ENCODE measurements at regions not wholly inside any gene's neighbourhood (a gene's known extent, or its start where the extent isn't known, plus 50 kb on each side); places are given as distances from the start of the nearest gene placed in this dataset.

DNA sequence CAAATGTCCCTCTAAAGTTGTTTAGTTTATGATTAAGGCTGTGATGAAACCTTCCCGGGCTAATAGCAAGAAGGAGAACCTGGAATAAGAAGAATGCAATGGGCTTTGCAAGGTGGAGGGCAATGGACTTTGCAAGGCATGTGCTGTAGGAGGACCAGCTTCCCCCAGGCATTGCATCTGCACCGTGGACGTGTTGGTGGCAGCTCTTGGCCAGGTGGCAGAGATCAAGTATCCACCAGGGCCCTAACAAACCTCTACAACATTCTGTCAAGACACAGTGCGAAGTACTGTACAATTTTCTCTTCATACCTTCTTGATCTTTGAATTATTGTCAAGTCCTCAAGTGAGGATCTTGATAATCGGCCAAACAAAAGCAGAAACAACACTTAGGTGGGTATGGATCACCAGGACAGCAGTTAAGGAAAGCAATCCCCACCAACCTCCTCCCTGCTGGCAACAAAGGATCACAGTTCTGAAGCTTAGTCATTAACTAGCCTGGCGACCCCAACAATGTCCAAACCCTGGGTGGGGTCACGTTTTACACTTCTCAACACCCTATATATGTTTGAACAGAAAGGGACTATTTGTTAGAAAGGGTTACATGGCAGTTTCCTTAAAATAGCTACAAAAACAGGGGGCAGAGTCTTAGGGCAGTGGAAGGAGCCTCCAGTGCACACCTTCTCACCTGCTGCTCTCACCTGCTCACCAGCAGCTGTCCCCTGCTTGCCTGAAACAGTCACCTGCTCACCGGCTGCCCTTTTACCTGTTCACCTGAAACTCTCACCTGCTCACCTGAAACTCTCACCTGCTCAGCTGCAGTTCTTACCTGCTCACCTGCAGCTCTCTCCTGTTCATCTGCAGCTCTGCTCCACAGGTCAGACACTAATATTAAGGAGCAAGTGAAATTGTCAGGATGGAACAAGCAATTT is 137.9 kb upstream of the LIPC start:
- TF ChIP-seq IKZF1 (conservative IDR thresholded peaks at IDR 0.05) (no peak), MTA3 (IDR thresholded peaks at IDR 0.05; ENCODE audit: borderline replicate concordance, low read length) (no peak), TBL1XR1 (IDR thresholded peaks at IDR 0.05; ENCODE audit: low read depth, low read length) (no peak), SIN3A (IDR thresholded peaks at IDR 0.05; ENCODE audit: low read depth, low read length) (no peak), JUND (IDR thresholded peaks at IDR 0.05; ENCODE audit: low read depth, low read length) (no peak), KDM1A (IDR thresholded peaks at IDR 0.05; ENCODE audit: borderline replicate concordance) (no peak), EZH2 (IDR thresholded peaks at IDR 0.05; ENCODE audit: borderline replicate concordance, control insufficient read depth, low read depth, low read length) (no peak), NRF1 (conservative IDR thresholded peaks at IDR 0.05; ENCODE audit: low read depth, low read length) (no peak), YY1 (IDR thresholded peaks at IDR 0.05; ENCODE audit: low read depth, low read length) (no peak)
- TF ChIP-seq, protein P1, sequence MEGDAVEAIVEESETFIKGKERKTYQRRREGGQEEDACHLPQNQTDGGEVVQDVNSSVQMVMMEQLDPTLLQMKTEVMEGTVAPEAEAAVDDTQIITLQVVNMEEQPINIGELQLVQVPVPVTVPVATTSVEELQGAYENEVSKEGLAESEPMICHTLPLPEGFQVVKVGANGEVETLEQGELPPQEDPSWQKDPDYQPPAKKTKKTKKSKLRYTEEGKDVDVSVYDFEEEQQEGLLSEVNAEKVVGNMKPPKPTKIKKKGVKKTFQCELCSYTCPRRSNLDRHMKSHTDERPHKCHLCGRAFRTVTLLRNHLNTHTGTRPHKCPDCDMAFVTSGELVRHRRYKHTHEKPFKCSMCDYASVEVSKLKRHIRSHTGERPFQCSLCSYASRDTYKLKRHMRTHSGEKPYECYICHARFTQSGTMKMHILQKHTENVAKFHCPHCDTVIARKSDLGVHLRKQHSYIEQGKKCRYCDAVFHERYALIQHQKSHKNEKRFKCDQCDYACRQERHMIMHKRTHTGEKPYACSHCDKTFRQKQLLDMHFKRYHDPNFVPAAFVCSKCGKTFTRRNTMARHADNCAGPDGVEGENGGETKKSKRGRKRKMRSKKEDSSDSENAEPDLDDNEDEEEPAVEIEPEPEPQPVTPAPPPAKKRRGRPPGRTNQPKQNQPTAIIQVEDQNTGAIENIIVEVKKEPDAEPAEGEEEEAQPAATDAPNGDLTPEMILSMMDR (IDR thresholded peaks at IDR 0.05 in 2 of 3, conservative IDR thresholded peaks at IDR 0.05 in 1 of 3; ENCODE audit: control insufficient read depth in 2 of 3, extremely low read depth in 1 of 3, insufficient read depth in 1 of 3, low read depth in 3 of 3, low read length in 3 of 3) = no peak
- TF ChIP-seq, protein P2, sequence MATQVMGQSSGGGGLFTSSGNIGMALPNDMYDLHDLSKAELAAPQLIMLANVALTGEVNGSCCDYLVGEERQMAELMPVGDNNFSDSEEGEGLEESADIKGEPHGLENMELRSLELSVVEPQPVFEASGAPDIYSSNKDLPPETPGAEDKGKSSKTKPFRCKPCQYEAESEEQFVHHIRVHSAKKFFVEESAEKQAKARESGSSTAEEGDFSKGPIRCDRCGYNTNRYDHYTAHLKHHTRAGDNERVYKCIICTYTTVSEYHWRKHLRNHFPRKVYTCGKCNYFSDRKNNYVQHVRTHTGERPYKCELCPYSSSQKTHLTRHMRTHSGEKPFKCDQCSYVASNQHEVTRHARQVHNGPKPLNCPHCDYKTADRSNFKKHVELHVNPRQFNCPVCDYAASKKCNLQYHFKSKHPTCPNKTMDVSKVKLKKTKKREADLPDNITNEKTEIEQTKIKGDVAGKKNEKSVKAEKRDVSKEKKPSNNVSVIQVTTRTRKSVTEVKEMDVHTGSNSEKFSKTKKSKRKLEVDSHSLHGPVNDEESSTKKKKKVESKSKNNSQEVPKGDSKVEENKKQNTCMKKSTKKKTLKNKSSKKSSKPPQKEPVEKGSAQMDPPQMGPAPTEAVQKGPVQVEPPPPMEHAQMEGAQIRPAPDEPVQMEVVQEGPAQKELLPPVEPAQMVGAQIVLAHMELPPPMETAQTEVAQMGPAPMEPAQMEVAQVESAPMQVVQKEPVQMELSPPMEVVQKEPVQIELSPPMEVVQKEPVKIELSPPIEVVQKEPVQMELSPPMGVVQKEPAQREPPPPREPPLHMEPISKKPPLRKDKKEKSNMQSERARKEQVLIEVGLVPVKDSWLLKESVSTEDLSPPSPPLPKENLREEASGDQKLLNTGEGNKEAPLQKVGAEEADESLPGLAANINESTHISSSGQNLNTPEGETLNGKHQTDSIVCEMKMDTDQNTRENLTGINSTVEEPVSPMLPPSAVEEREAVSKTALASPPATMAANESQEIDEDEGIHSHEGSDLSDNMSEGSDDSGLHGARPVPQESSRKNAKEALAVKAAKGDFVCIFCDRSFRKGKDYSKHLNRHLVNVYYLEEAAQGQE (IDR thresholded peaks at IDR 0.05; ENCODE audit: low read depth, low read length) = no peak
